ENCODE measurements at regions not wholly inside any gene's neighbourhood (a gene's known extent, or its start where the extent isn't known, plus 50 kb on each side); places are given as distances from the start of the nearest gene placed in this dataset.
A peak's percentile ranks its signal among the peaks of the same experiment; 100 is the strongest.
"Not testable (repeated sequence)": the region's sequence is repeated elsewhere in the genome, so short reads cannot be mapped to it uniquely, and the experiment has no call there.

DNA sequence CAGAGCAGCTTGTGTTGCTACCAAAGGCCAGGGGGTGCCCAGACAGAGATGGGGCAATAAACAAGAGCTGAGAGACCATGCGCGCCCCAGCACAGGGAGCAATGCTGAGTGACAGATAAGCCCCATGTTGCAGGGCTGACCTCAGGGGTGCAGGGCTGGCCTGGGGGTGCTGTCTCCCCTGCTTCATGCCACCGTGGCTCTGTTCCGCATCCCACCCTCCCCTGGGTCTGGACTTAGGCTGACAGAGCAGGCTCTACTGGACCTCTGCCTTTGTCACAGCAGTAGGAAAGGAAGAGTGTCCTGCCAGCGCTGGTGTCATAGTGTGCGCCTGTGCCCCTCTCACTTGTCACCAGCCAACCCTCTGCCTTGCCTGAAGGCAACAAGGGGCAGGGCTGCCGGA is 67.4 kb upstream of the IQSEC1 start:
- DNase-seq (ENCODE audit: low read depth): no peak
- H3K4me3 ChIP-seq (ENCODE audit: low read depth, low read length): no peak overlapping the region
- TF ChIP-seq, protein P1, sequence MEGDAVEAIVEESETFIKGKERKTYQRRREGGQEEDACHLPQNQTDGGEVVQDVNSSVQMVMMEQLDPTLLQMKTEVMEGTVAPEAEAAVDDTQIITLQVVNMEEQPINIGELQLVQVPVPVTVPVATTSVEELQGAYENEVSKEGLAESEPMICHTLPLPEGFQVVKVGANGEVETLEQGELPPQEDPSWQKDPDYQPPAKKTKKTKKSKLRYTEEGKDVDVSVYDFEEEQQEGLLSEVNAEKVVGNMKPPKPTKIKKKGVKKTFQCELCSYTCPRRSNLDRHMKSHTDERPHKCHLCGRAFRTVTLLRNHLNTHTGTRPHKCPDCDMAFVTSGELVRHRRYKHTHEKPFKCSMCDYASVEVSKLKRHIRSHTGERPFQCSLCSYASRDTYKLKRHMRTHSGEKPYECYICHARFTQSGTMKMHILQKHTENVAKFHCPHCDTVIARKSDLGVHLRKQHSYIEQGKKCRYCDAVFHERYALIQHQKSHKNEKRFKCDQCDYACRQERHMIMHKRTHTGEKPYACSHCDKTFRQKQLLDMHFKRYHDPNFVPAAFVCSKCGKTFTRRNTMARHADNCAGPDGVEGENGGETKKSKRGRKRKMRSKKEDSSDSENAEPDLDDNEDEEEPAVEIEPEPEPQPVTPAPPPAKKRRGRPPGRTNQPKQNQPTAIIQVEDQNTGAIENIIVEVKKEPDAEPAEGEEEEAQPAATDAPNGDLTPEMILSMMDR (IDR thresholded peaks at IDR 0.05; ENCODE audit: control insufficient read depth, extremely low read depth, insufficient read depth): no peak

DNA sequence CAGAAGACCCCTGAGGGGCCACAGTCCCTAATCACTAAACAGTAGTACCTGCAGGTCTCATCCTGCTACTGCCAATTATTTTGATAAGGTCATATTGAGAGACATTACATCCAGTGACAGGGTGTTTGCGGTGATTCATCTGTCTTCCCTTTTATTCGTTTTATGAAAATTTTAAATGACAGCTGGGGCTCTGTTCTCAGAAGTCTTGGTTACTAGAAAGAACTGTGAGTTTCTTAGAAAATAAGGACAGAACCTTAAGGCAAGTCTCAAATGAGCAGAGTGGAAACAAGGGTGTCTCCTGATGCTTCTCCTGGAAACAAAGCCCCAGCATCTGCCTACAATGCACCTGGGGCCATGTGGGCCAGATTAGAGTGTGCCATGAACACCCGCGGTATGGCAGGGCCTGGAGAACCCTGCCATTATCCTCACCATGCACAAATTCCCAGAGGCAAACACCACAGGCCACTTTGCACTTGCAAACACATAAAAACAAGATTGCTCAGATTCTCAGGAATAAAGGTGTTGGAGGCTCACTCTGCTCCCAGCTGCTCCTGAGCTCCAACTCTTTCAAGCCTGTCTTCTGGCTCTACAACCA is 66.3 kb upstream of the IQSEC1 start:
- no peak overlapping the region for H3K4me3 ChIP-seq (ENCODE audit: low read depth, low read length)
- TF ChIP-seq, protein P1 (IDR thresholded peaks at IDR 0.05; ENCODE audit: control insufficient read depth, extremely low read depth, insufficient read depth): no peak
- DNase-seq (ENCODE audit: low read depth): no peak

DNA sequence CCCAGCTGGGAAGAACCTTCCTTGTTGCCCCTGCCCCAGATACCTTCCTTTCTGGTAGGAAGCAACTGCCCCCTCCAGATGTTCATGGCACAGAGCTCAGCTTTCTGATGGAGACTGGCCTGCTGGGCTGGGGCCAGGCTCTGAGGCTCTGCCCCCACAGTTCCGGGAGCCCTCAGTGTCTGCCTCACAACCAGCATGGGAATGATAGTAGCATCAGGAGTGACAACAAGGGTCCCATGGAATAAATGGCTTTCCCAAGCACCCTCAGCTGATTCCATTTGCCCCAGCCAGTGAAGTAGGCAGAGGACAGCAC is 65.6 kb upstream of the IQSEC1 start:
- TF ChIP-seq, protein P1 (IDR thresholded peaks at IDR 0.05; ENCODE audit: control insufficient read depth, extremely low read depth, insufficient read depth): no peak
- no peak for DNase-seq (ENCODE audit: low read depth)
- H3K4me3 ChIP-seq (ENCODE audit: low read depth, low read length): no peak overlapping the region

DNA sequence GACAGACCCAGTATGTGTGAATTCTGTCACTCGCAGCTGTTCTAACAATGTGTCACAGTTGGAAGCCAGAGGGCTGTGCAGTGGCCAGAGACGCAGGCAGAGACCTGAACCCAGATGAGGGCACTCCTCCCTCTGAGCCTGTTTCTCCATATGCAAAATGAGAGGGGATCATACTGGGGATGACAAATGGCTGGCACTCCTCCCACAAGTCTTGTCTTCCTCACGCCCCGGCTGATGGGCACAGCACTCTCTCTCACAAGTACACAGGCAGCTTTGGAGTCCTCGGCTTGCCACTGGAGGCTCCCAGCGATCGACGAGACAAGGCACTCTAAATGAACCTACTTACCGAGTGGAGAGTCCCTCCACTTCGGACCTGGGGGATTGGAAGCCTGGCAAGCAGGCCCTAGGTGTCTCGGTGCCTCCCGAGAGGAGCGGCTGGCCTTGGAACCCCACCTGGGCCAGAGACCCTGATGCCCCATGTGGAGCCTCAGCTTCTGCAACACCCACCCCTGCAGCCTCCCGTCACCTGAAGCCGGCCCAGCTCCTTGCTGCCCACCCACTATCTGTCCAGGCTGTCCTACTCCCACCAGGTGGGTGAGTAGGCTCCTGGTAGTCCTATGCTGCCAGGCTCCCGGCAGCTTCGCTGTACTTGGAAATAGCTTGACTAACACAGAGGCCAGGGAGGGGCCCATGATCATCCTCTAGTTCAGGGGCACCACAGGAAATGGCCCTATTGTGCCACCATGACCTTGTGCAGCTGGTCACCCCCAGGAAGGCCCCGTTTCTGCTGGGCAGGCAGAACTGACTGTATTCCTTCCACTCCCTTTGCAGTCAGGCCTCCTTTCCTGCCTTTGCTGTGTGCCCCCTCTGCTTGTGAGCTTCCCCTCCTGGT is 65.0 kb upstream of the IQSEC1 start:
- TF ChIP-seq, protein P1 (IDR thresholded peaks at IDR 0.05; ENCODE audit: control insufficient read depth, extremely low read depth, insufficient read depth): no peak
- H3K4me3 ChIP-seq (ENCODE audit: low read depth, low read length): no peak overlapping the region
- no peak for DNase-seq (ENCODE audit: low read depth)

DNA sequence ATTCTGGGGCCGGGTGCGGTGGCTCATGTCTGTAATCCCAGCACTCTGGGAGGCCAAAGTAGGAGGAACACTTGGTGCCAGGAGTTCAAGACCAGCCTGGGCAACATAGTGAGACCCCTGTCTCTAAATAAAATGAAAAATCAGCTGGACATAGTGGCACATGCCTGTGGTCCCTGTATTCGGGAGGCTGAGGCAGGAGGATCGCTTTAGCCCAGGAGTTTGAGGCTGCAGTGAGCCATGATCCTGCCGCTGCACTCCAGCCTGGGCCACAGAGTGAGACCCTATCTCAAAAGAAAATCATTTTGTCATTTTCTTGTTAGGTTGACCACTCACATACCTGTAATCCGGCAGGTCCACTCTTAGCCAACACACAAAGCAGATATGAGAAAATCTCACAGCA is 63.6 kb upstream of the IQSEC1 start:
- not testable (repeated sequence) for DNase-seq (ENCODE audit: low read depth); H3K4me3 ChIP-seq (ENCODE audit: low read depth, low read length)

DNA sequence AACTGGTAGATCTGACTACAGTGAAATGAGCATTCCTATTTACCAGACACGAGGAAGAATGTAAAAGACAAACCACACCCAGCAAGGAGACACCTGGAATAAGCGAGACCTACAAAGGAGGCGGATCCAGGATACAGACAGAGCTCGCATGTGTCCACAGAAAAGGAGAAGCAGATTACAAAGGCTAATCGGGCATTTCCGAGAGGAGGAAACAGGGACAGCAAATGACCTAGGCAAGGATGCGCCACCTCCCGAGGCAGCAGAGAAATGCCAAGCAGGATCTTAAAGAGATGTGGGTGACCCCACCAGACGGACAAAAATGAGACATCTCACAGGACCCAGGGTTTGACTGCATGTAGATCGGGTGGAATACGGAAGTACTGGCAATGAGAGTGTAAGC is 63.2 kb upstream of the IQSEC1 start:
- TF ChIP-seq, protein P1 (IDR thresholded peaks at IDR 0.05; ENCODE audit: control insufficient read depth, extremely low read depth, insufficient read depth): peak; percentile 25; the same call in 1 of the 2 replicates
- H3K4me3 ChIP-seq (ENCODE audit: low read depth, low read length): no peak overlapping the region
- no peak for DNase-seq (ENCODE audit: low read depth)

DNA sequence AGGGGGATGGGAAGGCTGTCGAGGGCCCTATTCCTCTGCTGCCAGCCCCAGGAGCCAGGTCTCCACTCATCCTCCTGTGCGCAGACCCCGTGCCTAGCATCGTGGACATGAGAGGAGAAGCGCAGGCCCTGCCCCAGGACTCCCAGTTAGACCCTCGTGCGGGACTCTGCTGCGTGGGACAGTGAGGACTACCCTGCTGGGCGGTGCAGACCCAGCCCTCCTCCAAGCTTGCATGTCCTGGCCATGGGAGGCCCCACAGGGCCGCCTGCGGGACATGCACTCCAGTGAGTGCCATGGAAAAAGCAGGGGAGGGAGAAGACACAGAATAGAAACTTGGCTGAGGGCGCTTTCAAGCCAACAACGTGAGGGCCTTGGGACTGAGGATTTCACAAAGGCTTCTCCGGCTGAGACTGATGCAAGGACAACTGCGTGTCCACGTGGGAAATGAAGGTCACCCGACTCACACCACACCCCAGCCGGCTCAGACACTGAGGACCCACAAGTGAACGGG is 62.6 kb upstream of the IQSEC1 start:
- DNase-seq (ENCODE audit: low read depth): no peak
- TF ChIP-seq, protein P1 (IDR thresholded peaks at IDR 0.05; ENCODE audit: control insufficient read depth, extremely low read depth, insufficient read depth): no peak
- no peak overlapping the region for H3K4me3 ChIP-seq (ENCODE audit: low read depth, low read length)
